ENCODE measurements at regions not wholly inside any gene's neighbourhood (a gene's known extent, or its start where the extent isn't known, plus 50 kb on each side); places are given as distances from the start of the nearest gene placed in this dataset.
"Not testable (repeated sequence)": the region's sequence is repeated elsewhere in the genome, so short reads cannot be mapped to it uniquely, and the experiment has no call there.

DNA sequence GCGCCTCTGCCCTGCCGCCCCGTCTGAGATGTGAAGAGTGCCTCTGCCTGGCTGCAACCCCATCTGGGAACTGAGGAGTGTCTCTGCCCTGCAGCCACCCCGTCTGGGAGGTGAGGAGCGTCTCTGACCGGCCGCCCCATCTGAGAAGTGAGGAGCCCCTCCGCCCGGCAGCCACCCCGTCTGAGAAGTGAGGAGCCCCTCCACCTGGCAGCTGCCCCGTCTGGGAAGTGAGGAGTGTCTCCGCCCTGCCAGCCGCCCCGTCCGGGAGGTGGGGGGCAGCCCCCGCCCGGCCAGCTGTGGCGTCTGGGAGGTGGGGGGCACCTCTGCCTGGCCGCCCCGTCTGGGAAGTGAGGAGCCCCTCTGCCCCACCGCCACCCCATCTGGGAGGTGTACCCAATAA is 110.4 kb downstream of the PRKAB2 start:
- DNase-seq: not testable (repeated sequence)

DNA sequence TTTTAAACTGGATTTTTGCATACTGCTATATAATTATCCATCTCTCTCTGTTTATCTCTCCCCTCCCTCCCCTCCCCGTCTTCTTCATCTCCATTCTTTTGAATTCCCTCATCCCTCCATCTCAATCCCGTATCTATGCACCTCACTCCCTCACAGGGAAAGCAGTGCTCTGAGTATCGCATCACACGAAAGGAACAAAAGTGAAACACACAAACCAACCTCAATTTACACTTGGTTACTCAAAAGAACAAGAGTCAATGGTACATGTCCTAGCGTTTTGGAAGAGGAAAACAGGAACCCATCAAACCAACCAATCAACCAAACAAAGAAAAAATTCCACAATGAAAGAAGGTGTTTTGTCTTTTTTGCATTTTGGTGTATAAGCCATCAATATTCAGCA is 115.1 kb downstream of the NBPF12 start:
- DNase-seq: no peak

DNA sequence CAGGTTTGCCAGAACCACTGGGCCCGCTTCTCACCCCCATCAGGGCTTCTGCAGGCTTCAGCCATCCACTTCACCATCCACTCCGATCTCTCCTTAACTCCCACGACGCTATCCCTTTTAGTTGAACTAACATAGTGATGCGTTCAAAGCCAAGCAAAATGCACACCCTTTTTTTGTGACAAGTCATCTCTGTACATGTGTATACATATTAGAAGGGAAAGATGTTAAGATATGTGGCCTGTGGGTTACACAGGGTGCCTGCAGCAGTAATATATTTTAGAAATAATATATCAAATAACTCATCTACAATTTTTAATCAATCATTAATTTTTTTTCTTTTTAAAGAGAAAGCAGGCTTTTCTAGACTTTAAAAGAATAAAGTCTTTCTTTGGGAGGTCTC is 114.6 kb downstream of the NBPF12 start:
- no peak for DNase-seq

DNA sequence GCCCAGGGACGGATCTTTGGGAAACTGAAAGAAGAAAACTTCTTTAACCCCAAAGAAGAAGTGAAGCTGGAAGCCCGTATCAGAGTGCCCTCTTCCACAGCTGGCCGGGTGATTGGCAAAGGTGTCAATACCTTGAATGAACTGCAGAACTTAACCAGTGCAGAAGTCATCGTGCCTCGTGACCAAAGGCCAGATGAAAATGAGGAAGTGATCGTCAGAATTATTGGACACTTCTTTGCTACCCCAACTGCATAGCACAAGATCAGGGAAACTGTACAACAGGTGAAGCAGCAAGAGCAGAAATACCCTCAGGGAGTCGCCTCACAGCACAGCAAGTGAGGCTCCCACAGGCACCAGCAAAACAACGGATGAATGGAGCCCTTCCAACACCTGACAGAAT is 114.0 kb downstream of the NBPF12 start:
- no peak for DNase-seq

DNA sequence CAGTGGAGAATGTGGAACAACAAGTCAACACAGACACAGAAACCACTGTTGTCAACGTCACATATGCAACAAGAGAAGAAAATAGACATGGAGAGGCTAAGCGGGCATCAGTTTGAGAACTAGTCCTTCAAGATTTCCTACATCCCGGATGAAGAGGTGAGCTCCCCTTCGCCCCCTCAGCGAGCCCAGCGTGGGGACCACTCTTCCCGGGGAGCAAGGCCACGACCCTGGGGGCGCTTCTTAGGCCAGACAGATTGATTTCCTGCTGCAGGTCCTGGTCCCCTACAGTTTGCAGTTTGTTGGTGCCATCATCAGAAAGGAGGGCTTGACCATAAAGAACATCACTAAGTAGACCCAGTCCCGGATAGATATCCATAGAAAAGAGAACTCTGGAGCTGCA is 113.0 kb downstream of the NBPF12 start:
- no peak for DNase-seq

DNA sequence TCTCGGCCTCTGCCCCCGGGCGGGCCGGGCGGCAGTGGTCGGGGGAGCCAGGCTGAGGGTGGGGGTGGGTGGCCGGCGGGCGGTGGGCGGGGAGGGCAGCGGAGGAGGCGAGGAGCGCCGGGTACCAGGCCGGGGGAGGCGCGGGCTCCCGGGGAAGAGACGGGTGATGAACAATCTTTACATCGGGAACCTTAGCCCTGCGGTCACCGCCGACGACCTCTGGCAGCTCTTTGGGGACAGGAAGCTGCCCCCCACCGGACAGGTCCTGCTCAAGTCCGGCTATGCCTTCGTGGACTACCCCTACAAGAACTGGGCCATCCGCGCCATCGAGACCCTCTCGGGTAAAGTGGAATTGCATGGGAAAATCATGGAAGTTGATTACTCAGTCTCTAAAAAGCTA is 112.5 kb downstream of the NBPF12 start:
- no peak for DNase-seq

DNA sequence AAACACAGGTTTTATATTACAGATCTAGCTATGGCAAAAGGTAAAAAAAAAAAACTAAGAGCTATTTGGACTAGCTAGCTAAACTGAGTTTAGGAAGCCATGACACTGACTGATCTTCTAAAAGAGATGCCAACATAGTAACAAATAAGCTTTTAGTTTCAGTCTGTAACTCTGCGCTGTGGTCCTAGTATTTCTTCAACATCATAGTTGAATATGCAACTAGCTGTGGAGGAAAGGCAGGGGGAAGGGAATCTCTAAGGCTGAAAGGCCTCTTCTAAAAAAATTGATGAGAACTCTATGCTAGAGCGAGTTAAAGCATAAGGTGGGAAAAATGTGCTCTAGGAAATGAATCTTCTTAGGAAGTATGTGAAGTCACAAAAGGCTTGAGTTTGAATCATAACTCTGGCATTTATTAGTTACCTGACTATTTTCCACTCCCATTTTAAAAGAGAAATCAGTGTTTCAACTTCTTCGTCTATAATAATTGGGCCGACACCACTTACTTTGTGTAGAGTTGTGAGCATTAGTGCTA is 108.8 kb downstream of the NBPF12 start:
- not testable (repeated sequence) for DNase-seq

DNA sequence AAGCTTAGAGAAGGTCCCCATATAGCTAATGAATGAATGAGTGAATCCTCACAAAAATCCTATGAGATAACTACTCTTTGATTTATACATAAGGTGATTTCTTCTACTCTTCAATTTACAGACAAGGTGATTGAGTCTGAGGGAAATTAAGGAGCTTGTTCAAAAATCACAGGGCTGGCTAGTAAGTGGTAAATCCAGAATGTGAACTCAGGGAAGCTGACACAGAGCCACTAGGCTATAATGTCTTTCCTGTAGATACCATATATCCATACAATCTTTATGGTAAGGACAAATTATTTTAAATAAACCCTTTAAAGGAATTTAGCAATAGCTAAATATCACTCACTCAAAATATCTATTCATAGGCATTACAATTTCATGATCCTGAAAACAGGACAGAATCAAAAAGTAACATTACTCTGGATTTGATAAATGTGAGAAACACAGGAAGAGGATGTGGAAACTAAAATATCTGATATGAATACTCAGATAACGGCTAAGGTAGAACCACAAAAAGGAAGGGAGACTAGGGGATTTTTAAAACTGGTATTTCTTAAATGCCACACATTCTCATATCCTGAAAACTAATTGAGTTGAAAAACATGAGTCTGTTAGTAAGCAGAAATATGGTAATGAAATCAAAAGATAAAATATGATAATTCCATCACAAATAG is 108.2 kb downstream of the NBPF12 start:
- peak; percentile 24 for DNase-seq

Measured in CD4-positive, alpha-beta T cell treated with Interleukin-4 for 4 hours (primary cell).